WTC11 (cell line): ENCODE measurements at regions not wholly inside any gene's neighbourhood (a gene's known extent, or its start where the extent isn't known, plus 50 kb on each side); places are given as distances from the start of the nearest gene placed in this dataset.

Experiments used
- ATAC-seq: fragments of 200-7000 bp; cut with Tn5 transposase; 2 replicates; pipeline ENCODE4 v1.10.0; 2021; ENCODE audit warnings: mild to moderate bottlenecking, moderate library complexity
- CTCF ChIA-PET: fragments of 300-600 bp; sonication (Branson Sonifier 250); formaldehyde crosslinking; loops from one replicate; lab custom pipeline; 2021; ENCODE audit warnings: antibody characterized with exemption; lab: Charles Lee
- POLR2A ChIA-PET: fragments of 350-600 bp; sonication (Branson Sonifier 250); formaldehyde crosslinking; loops from one replicate; lab custom pipeline; 2021; ENCODE audit warnings: antibody characterized with exemption; lab: Charles Lee
- DNase-seq: peaks from one replicate; pipeline ENCODE4 v3.0.0; 2021; ENCODE audit warnings: low spot score
- H3K27ac Mint-ChIP-seq: 2 replicates; pipeline ENCODE4 v1.8.0; 2021; ENCODE audit warnings: mixed read lengths
- H3K27me3 Mint-ChIP-seq: 2 replicates; pipeline ENCODE4 v1.8.0; 2021; ENCODE audit warnings: low read depth, mild to moderate bottlenecking, moderate library complexity, mixed read lengths
- H3K36me3 Mint-ChIP-seq: 2 replicates; pipeline ENCODE4 v1.8.0; 2021; ENCODE audit warnings: mixed read lengths
- H3K4me1 Mint-ChIP-seq: 2 replicates; pipeline ENCODE4 v1.8.0; 2022; ENCODE audit warnings: mixed read lengths
- H3K4me3 Mint-ChIP-seq: 2 replicates; pipeline ENCODE4 v1.8.0; 2021; ENCODE audit warnings: mild to moderate bottlenecking, moderate library complexity, mixed read lengths
- H3K9me3 Mint-ChIP-seq: 2 replicates; pipeline ENCODE4 v1.8.0; 2021; ENCODE audit warnings: mixed read lengths
- ATF1 ChIP-seq: sonication (generic); formaldehyde crosslinking; IDR thresholded peaks from 2 replicates; pipeline ENCODE4 v1.8.1; 2023; ENCODE audit warnings: mild to moderate bottlenecking, moderate library complexity, missing genetic modification reagents
- CREM ChIP-seq: sonication (generic); formaldehyde crosslinking; IDR thresholded peaks from 2 replicates; pipeline ENCODE4 v1.8.1; 2022; ENCODE audit warnings: mild to moderate bottlenecking, missing genetic modification reagents, moderate library complexity
- ETV6 ChIP-seq: sonication (generic); formaldehyde crosslinking; IDR thresholded peaks from 2 replicates; pipeline ENCODE4 v1.8.1; 2022; ENCODE audit warnings: mild to moderate bottlenecking, missing genetic modification reagents
- NFATC4 ChIP-seq: fragments of 250-450 bp; sonication (Bioruptor Pico); IDR thresholded peaks from 2 replicates; pipeline ENCODE4 v1.9.0; 2021; ENCODE audit warnings: mild to moderate bottlenecking
- NFE2L1 ChIP-seq: sonication (generic); formaldehyde crosslinking; IDR thresholded peaks from 2 replicates; pipeline ENCODE4 v1.8.1; 2023; ENCODE audit warnings: missing genetic modification reagents
- NFYB ChIP-seq: sonication (generic); formaldehyde crosslinking; conservative IDR thresholded peaks from 2 replicates; pipeline ENCODE4 v1.8.0; 2022; ENCODE audit warnings: low read depth, missing genetic modification reagents
- NR2C2 ChIP-seq: sonication (generic); formaldehyde crosslinking; IDR thresholded peaks from 2 replicates; pipeline ENCODE4 v1.8.0; 2022; ENCODE audit warnings: mild to moderate bottlenecking, missing genetic modification reagents
- PRRX2 ChIP-seq: fragments of 250-450 bp; sonication (Bioruptor Pico); IDR thresholded peaks from 2 replicates; pipeline ENCODE4 v1.8.0; 2021; ENCODE audit warnings: mild to moderate bottlenecking
- SMAD4 ChIP-seq: sonication (generic); formaldehyde crosslinking; IDR thresholded peaks from 2 replicates; pipeline ENCODE4 v1.8.0; 2022; ENCODE audit warnings: mild to moderate bottlenecking, missing genetic modification reagents
- TEAD4 ChIP-seq: sonication (generic); formaldehyde crosslinking; IDR thresholded peaks from 2 replicates; pipeline ENCODE4 v1.8.0; 2022; ENCODE audit warnings: mild to moderate bottlenecking, missing genetic modification reagents
- ZNF416 ChIP-seq: fragments of 250-450 bp; sonication (Bioruptor Pico); IDR thresholded peaks from 2 replicates; pipeline ENCODE4 v1.9.0; 2021; ENCODE audit warnings: mild to moderate bottlenecking, inconsistent platforms
- TF ChIP-seq, protein P1 (sequence below): sonication (generic); formaldehyde crosslinking; IDR thresholded peaks from 2 replicates; pipeline ENCODE4 v1.8.1; 2022; ENCODE audit warnings: low read depth, missing genetic modification reagents, borderline replicate concordance
- TF ChIP-seq, protein P2 (sequence below): sonication (generic); formaldehyde crosslinking; IDR thresholded peaks from 2 replicates; pipeline ENCODE4 v1.8.0; 2023; ENCODE audit warnings: mild to moderate bottlenecking, missing genetic modification reagents
- TF ChIP-seq, protein P3 (sequence below): sonication (generic); formaldehyde crosslinking; IDR thresholded peaks from 2 replicates; pipeline ENCODE4 v1.8.1; 2022; ENCODE audit warnings: missing genetic modification reagents, borderline replicate concordance
- TF ChIP-seq, protein P4 (sequence below): sonication (generic); formaldehyde crosslinking; IDR thresholded peaks from 2 replicates; pipeline ENCODE4 v1.8.1; 2022; ENCODE audit warnings: mild to moderate bottlenecking, moderate library complexity, missing genetic modification reagents
- TF ChIP-seq, protein P5 (sequence below): sonication (generic); formaldehyde crosslinking; conservative IDR thresholded peaks from 2 replicates; pipeline ENCODE4 v1.8.1; 2022; ENCODE audit warnings: mild to moderate bottlenecking, missing genetic modification reagents
- TF ChIP-seq, protein P6 (sequence below): sonication (generic); formaldehyde crosslinking; IDR thresholded peaks from 2 replicates; pipeline ENCODE4 v1.8.1; 2023; ENCODE audit warnings: mild to moderate bottlenecking, missing genetic modification reagents, moderate library complexity
- TF ChIP-seq, protein P7 (sequence below): sonication (generic); formaldehyde crosslinking; IDR thresholded peaks from 2 replicates; pipeline ENCODE4 v1.8.0; 2022; ENCODE audit warnings: missing genetic modification reagents

DNA sequence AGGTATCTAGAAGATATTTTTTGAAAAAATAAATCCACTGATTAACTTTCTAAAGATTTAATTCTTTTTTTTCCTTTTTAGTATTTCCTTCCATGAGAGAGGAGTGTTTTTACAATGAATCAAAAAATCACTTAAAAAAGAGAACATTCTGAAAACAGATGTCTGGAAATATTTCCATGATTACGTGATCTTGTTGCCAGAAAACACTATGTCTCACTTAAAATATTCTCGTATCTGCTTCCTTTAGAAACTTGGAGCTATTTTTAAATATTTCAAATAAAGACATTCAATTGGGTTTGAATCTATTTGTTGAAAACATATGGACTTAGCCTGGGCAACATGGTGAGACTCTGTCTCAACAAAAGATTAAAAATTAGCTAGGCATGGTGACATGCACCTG lies 232.8 kb upstream of the RASGEF1B start:
- DNase-seq, result no peak
- POLR2A ChIA-PET, result no interaction called here
- TF ChIP-seq, protein P1, sequence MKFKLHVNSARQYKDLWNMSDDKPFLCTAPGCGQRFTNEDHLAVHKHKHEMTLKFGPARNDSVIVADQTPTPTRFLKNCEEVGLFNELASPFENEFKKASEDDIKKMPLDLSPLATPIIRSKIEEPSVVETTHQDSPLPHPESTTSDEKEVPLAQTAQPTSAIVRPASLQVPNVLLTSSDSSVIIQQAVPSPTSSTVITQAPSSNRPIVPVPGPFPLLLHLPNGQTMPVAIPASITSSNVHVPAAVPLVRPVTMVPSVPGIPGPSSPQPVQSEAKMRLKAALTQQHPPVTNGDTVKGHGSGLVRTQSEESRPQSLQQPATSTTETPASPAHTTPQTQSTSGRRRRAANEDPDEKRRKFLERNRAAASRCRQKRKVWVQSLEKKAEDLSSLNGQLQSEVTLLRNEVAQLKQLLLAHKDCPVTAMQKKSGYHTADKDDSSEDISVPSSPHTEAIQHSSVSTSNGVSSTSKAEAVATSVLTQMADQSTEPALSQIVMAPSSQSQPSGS (CRISPR knock-in tag), result no peak
- TF ChIP-seq, protein P2, sequence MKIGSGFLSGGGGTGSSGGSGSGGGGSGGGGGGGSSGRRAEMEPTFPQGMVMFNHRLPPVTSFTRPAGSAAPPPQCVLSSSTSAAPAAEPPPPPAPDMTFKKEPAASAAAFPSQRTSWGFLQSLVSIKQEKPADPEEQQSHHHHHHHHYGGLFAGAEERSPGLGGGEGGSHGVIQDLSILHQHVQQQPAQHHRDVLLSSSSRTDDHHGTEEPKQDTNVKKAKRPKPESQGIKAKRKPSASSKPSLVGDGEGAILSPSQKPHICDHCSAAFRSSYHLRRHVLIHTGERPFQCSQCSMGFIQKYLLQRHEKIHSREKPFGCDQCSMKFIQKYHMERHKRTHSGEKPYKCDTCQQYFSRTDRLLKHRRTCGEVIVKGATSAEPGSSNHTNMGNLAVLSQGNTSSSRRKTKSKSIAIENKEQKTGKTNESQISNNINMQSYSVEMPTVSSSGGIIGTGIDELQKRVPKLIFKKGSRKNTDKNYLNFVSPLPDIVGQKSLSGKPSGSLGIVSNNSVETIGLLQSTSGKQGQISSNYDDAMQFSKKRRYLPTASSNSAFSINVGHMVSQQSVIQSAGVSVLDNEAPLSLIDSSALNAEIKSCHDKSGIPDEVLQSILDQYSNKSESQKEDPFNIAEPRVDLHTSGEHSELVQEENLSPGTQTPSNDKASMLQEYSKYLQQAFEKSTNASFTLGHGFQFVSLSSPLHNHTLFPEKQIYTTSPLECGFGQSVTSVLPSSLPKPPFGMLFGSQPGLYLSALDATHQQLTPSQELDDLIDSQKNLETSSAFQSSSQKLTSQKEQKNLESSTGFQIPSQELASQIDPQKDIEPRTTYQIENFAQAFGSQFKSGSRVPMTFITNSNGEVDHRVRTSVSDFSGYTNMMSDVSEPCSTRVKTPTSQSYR (CRISPR knock-in tag), result no peak
- TF ChIP-seq CREM (CRISPR knock-in tag), result no peak
- no peaks in the 10 kb centered on the region for H3K36me3 Mint-ChIP-seq
- H3K4me3 Mint-ChIP-seq, result no peak overlapping the region
- CTCF ChIA-PET, result no interaction called here
- no peaks in the 10 kb centered on the region for H3K27me3 Mint-ChIP-seq
- H3K9me3 Mint-ChIP-seq, result peaks cover 4% of the 10 kb centered on the region
- H3K27ac Mint-ChIP-seq, result no peak overlapping the region
- H3K4me1 Mint-ChIP-seq, result no peaks in the 10 kb centered on the region
- ATAC-seq, result no peak

DNA sequence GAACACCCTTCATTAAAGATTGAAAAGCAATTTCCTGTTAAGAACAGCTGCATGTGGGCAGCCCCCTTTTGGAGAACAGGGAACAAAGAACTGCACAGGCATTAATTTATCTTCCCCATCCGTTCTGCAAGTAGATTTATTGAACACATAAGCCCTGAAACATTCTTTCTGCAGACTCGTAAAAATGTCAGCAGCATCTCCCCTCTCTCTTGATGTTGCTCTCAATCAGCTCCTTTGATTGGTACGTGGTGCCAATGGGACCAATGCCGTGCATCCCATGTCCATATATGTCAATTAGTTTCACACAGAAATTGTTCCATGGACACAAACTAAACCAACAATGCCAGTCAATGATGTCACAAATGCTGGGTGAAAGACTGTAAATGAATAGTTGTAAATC lies 228.5 kb upstream of the RASGEF1B start:
- POLR2A ChIA-PET, result no interaction called here

More for the DNA sequence above, 228.5 kb upstream of the RASGEF1B start:
- DNase-seq, result no peak
- CTCF ChIA-PET, result no interaction called here
- TF ChIP-seq, protein P3, sequence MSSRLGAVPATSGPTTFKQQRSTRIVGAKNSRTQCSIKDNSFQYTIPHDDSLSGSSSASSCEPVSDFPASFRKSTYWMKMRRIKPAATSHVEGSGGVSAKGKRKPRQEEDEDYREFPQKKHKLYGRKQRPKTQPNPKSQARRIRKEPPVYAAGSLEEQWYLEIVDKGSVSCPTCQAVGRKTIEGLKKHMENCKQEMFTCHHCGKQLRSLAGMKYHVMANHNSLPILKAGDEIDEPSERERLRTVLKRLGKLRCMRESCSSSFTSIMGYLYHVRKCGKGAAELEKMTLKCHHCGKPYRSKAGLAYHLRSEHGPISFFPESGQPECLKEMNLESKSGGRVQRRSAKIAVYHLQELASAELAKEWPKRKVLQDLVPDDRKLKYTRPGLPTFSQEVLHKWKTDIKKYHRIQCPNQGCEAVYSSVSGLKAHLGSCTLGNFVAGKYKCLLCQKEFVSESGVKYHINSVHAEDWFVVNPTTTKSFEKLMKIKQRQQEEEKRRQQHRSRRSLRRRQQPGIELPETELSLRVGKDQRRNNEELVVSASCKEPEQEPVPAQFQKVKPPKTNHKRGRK (CRISPR knock-in tag), result no peak
- TF ChIP-seq NR2C2 (CRISPR knock-in tag) (no peak), NFATC4 (CRISPR knock-in tag) (no peak), SMAD4 (CRISPR knock-in tag) (no peak), NFE2L1 (CRISPR knock-in tag) (no peak), ETV6 (no peak), NFYB (CRISPR knock-in tag) (no peak), PRRX2 (CRISPR knock-in tag) (no peak), ZNF416 (no peak), ATF1 (no peak), TEAD4 (CRISPR knock-in tag) (no peak)
- TF ChIP-seq, protein P4, sequence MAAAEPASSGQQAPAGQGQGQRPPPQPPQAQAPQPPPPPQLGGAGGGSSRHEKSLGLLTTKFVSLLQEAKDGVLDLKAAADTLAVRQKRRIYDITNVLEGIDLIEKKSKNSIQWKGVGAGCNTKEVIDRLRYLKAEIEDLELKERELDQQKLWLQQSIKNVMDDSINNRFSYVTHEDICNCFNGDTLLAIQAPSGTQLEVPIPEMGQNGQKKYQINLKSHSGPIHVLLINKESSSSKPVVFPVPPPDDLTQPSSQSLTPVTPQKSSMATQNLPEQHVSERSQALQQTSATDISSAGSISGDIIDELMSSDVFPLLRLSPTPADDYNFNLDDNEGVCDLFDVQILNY (CRISPR knock-in tag), result no peak
- TF ChIP-seq, protein P5, sequence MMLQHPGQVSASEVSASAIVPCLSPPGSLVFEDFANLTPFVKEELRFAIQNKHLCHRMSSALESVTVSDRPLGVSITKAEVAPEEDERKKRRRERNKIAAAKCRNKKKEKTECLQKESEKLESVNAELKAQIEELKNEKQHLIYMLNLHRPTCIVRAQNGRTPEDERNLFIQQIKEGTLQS (CRISPR knock-in tag), result no peak
- TF ChIP-seq, protein P6, sequence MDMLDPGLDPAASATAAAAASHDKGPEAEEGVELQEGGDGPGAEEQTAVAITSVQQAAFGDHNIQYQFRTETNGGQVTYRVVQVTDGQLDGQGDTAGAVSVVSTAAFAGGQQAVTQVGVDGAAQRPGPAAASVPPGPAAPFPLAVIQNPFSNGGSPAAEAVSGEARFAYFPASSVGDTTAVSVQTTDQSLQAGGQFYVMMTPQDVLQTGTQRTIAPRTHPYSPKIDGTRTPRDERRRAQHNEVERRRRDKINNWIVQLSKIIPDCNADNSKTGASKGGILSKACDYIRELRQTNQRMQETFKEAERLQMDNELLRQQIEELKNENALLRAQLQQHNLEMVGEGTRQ, result no peak
- TF ChIP-seq, protein P7, sequence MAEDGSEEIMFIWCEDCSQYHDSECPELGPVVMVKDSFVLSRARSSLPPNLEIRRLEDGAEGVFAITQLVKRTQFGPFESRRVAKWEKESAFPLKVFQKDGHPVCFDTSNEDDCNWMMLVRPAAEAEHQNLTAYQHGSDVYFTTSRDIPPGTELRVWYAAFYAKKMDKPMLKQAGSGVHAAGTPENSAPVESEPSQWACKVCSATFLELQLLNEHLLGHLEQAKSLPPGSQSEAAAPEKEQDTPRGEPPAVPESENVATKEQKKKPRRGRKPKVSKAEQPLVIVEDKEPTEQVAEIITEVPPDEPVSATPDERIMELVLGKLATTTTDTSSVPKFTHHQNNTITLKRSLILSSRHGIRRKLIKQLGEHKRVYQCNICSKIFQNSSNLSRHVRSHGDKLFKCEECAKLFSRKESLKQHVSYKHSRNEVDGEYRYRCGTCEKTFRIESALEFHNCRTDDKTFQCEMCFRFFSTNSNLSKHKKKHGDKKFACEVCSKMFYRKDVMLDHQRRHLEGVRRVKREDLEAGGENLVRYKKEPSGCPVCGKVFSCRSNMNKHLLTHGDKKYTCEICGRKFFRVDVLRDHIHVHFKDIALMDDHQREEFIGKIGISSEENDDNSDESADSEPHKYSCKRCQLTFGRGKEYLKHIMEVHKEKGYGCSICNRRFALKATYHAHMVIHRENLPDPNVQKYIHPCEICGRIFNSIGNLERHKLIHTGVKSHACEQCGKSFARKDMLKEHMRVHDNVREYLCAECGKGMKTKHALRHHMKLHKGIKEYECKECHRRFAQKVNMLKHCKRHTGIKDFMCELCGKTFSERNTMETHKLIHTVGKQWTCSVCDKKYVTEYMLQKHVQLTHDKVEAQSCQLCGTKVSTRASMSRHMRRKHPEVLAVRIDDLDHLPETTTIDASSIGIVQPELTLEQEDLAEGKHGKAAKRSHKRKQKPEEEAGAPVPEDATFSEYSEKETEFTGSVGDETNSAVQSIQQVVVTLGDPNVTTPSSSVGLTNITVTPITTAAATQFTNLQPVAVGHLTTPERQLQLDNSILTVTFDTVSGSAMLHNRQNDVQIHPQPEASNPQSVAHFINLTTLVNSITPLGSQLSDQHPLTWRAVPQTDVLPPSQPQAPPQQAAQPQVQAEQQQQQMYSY (CRISPR knock-in tag), result no peak
- Mint-ChIP-seq H3K27ac (no peak overlapping the region), H3K4me1 (no peaks in the 10 kb centered on the region), H3K36me3 (no peaks in the 10 kb centered on the region), H3K27me3 (no peaks in the 10 kb centered on the region), H3K9me3 (no peaks in the 10 kb centered on the region), H3K4me3 (no peak overlapping the region)
- ATAC-seq, result no peak
